HG03460 (cell line): ENCODE measurements at regions not wholly inside any gene's neighbourhood (a gene's known extent, or its start where the extent isn't known, plus 50 kb on each side); places are given as distances from the start of the nearest gene placed in this dataset.
"Not testable (repeated sequence)": the region's sequence is repeated elsewhere in the genome, so short reads cannot be mapped to it uniquely, and the experiment has no call there.

Source experiments
- ATAC-seq: cut with Tn5 transposase; IDR thresholded peaks from one replicate; pipeline ENCODE4 v1.9.1; 2021; ENCODE audit not compliant: unreplicated experiment

DNA sequence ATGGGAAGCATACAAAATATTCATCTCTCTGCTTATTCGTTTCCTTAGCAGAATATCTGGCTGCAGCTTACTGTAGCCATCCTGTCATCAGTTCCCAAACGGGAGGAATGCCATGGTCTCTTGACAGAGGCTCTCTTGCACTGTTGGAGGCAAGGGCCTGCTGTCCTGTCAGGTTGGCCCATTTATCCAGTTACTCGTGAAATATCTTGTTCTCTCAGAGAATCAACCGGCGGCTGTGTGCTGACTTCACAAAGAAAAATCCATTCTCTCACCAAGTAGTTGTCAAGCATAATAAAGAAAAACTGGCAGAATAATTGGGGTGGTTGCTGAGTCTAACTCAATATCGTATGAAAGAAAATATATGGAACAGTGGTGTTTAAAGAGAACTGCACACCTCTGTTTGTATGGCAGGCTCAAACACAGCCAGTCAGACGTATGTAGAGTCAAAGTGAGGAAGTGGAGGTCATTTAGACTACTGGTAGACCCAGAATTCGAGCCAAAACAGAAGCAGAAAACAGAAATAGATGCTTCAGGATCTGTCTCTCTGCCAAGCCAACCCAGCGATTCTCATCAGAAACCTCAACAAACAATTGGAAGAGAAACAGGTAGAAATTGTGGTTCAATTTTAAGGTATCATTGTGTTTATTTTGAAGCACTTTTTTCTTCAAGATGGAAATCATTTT, 349.2 kb upstream of the PRKCQ start:
- no peak for ATAC-seq

DNA sequence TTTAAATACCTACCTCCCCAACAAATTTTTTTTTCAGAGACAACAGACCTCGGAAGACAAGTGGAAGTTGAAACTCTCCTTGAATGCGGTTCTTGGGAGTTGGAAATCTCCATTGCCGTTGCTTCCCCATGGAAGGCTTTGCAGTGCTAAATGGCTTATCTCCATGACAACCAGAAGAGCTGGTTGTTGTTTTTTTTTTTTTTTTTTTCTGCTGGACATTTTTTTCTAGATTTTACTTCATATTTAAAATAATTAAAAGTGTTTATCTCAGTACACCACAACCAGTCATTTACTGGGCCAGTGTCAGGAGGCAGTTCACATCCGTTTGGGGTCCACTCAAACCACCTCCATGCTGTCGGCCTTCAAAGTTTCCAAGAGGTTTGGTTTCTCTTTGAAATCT, 348.5 kb upstream of the PRKCQ start:
- ATAC-seq: no peak

DNA sequence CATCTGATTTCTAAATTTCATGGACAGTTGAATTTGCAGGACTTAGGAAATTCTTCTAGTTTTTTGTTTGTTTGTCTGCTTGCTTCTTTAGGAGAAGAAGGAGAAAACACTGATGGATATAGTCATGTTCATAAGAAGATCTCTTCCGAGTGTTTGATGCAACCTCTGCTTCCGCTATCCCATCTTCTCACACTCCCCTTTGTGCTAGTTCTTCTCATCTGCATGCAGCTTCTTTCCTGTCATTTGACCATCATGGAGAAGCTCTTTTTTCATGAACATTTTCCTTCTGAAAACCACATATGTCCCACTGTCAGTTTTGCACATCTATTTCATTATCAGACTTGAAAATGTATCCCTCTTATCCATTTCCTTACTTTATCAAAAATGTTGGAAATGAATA, 346.9 kb upstream of the PRKCQ start:
- no peak for ATAC-seq

DNA sequence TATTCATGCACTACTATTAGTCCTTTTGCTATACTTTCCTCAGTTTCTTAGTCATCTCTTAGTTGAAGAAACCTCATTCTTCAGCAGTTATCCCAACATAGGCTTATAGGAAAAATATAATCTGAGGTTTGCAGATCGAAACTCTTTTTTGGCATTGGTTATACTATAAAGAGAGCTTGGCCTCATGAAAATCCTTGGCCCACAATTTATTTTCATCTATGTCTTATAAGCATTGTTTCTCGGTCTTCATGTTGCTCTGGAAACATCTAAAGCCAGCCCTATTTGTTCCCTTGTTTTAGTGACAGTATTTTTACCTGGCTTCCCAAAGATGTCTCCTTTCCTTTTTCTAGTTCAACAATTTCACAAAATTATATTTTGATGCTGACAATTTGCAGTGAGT, 345.1 kb upstream of the PRKCQ start:
- ATAC-seq: no peak

DNA sequence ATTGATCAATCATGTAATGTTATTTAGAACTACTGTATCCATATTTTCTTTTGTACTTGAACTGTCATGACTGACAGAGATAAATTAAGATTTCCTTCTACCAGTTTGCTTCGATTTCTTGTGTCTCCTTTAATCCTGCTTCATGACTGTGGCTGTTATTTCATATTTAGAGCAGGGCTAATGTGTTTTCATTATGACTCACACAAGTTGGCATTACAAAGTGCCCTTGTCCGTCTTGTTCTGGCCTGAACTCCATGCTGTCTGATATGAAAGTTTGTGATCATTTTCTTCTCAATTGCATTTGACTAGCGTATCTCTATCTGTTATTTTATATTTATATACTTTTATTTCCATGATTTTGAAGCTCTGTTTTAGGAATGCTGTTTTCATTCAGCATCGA, 344.1 kb upstream of the PRKCQ start:
- ATAC-seq: no peak

DNA sequence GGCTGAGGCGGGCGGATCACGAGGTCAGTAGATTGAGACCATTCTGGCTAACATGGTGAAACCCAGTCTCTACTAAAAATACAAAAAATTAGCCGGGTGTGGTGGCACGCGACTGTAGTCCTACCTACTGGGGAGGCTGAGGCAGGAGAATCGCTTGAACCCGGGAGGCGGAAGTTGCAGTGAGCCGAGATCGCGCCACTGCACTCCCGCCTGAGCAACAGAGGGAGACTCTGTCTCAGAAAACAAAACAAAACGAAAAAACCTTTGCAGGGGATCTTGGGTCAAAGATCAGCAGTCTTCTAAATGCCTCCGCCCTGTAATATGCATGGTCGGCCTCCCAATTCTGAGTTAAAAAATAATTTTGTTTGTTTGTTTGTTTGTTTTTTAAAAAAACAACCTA, 340.9 kb upstream of the PRKCQ start:
- not testable (repeated sequence) for ATAC-seq

DNA sequence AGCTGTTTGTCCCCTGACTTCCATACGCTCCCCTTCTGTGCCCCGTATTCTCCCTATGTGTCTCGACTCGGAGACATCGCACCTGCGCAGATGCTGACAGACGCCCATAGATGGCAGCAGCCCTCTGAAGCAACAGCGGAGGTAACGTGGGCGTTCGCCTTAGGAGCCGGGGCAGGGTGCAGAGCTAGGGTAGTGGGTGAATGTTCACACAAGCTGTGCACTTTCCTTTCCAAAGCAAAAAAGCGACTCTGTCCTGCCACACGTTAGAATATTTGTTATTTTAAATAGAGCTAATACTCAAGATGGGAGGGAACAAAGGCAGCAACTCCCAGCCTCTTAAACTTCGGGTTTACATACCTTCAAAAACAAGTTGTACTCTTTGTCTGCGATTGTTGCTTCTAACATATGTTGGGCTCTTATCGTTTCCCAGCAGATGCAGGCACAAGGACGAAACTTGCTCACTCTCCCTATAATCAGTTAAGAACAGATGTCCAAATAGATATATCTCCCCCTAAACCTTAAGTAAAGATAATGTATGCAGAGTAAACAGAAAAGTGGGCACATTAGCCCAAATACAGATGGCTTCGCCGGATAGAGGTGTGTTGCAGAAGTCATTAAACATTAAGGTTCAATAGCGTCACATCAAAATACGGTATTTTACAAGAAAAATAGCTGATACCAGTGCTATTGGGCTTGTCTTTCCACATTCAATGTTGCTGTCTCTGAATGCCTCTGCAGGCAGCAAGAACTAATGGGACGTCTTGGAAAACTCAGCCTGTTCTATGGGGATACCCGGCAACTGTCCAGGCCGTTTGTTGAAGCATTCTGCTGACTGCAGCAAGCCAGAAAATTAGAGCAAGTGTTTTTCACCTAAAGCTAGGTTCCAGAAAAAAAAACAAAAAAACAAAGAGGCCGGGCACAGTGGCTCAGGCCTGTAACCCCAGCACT, 340.3 kb upstream of the PRKCQ start:
- peak; percentile 94 for ATAC-seq

DNA sequence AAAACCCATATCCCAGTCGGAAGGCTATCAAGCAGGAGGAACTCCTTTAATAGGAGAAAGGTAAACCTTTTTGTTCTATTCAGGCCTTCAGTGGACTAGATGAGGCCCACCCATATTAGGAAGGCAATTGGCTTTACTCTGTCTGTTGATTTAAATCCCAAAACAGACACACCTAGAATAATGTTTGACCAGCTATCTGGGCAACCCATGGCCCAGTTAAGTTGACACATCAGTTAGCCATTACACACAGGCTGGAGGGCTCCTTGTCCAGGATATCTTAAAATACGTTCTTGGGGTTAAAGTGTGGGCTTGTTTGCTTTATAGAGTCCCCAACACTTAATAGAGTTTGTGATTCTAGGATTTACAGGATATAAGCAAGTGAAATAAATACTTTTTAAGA, 339.0 kb upstream of the PRKCQ start:
- ATAC-seq: no peak

DNA sequence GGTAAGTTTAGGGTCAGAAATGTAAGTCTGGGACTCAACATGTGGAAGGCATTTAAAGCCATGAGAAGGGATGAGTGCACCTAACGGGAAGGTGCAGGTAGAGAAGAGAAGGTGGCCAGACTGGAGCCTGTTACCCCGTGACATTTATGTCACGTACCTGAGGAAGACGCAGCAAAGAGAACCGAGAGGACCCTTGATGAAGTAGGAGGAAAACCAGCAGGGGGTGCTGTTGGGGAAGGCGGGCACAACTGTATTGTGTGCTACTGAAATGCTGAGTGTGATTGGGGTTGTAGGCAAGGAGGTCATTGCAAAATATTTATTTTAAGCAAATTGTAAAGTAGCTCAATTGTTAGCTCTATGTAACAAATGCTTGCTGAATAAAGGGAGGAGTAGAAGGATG, 338.2 kb upstream of the PRKCQ start:
- ATAC-seq: no peak

DNA sequence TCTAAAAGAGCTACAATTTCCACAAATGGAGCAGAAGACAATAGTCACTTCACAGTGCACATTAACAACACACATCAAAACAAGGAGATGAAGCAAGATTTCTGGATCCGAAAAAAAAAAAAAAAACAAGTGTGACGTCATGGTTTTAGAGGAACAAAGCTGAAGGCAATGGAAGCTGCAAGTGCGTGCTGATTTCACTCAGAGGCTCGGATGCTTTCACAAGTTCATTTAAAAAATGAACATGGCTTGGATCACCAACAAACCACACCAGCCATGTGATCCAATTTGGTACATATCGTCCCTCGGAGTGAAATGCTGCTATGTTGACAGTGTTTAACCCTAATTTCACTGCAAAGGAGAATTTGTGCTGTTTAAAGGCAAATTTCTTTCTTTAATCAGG, 337.0 kb upstream of the PRKCQ start:
- ATAC-seq: no peak

DNA sequence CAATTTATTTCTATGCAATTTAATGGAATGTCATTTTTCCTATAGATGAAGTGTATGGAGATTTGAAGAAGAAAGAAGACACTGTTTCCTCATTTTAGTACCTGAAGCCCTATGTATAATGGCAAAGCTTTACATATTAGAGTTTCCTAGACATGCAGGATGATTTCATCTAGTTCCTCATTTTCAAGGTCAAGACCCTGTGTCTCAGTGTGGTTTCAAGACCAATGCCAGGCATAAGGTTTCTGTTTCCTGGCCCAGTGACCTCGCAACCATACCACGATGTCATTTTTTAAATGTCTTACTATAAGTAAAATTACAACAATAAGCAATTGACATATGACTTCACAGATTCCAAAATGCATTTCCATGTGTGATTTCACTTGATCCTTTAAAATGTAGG, 336.5 kb upstream of the PRKCQ start:
- no peak for ATAC-seq

DNA sequence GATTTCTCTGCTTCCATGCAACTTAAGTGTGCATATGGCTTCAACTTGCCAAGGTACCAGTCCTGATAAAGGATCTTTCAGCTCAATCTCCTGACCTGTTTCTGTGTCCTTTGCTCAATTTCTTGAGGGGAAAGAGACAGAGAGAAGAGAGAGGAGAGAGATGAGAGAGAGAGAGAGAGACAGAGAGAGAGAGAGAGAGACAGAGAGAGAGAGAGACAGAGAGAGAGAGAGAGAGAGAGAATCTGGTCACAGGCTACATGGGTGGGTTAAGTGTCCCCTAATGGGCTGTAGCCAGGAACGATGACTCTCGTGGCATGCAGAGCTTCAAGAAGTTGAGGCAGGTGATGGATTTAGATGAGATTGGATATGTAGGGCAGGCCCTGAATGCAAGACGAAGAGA, 335.2 kb upstream of the PRKCQ start:
- ATAC-seq: no peak

DNA sequence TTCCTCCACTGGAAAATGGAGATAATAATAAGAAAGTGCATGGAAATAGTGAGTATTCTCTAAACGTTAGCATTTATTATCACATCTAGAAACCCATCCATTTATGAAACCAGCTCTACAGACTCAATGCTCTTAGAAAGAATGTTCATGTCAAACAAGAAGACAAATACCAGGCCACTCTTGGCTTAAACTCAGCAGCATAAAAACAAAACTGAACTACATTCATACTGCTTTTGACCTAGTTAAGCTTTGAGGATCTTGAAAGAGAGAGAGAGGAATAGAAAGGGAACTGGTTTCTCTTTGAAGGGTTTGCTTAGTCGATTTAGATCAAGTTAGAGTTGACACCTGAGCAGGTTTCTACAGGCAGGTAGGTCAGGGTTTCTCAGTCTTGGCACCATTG, 332.9 kb upstream of the PRKCQ start:
- ATAC-seq: no peak

DNA sequence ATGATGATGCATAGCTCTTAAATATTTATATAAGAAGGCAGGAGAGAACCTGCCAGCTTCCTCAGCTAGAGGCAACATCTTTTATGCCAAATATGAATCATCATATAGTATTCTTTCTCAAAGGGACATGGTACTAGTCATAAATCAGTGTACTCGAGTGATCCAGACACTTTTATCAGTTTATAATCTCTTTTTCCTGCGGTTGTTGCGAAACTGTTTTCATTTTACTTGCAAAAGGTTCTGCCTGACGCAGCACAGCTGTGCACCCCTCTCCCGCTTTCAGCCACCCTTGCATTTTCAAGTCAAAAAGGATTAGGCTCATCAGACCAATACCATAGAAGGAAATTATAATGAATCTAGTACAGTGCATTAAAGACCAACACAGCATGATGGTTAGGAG, 332.3 kb upstream of the PRKCQ start:
- no peak for ATAC-seq

DNA sequence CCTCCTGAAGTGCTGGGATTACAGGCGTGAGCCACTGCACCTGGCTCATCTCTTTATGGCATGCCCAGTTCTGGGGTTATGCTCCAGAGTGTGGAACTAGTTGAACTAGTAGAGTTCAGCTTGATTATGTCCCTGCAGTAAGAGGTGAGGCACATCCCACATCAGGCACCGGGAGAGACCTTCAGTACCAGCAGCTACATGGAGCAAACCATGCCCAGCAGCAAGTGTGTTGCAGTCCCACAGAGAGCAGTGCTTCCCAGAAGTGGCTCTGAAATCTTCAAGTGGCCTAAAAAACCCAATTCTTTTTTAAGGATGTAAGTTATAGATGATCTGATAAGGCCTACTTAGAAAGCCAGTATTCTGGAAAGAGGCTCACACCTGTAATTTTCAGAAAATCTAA, 331.9 kb upstream of the PRKCQ start:
- no peak for ATAC-seq

DNA sequence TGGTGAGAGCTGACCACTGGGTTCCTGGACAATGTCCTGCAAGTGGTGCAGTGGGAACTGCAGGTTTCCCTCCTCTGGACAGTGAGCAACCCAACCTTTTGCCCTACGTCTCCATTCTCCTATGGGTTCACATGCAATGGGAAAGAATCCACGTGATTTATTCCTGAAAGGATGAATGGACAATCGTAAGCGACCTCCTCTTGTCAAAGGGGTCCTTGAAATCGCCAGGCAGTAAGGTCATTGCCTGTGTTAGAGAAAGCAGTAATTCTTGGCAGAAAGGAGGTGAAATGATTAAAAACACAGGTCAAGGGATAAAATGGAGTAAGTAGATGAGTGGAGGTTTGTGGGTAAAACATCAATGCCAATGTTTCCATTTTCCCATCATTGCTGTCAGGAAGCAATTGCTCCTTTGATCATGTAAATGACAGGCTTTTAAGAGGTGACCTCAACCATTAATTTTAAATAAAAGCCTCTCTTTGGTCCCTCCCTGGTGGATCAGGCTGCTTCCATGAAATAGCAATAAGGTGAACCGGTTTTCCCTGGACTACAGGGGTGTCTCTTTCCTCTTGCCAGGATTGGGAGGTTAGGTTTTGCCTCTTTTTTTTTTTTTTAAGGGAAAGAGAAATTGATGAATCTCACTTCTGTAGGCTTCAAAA, 330.0 kb upstream of the PRKCQ start:
- no peak for ATAC-seq

DNA sequence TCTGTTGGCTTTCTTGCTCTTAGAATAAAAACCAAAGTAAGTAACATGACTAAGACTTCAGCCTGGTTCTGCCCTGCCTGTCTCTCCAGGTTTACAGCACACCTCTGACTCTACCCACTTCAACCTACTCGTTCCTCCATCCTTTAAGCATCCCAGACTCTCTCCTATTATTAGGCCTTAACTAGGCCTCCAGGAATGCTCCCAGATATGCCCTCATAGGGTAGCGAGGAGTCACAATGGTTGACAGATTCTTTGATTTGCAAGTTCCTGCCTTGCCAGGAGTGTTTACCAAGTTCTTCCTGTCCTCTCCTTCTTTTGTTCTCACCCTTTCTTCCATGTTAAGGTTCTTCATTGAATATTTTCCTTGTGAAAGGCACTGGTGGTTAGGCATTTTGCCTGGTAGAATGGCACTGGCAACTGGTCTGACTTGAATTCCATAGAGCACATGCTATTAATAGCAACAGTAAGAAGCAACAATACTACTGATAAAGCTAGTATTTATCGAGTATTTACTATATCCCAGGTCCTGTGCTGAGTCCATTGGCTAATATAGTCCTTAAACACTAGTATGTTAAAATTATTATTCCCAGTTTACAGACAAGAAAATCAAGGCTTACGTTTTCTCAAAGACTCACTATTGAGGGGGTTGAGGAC, 327.9 kb upstream of the PRKCQ start:
- ATAC-seq: no peak

DNA sequence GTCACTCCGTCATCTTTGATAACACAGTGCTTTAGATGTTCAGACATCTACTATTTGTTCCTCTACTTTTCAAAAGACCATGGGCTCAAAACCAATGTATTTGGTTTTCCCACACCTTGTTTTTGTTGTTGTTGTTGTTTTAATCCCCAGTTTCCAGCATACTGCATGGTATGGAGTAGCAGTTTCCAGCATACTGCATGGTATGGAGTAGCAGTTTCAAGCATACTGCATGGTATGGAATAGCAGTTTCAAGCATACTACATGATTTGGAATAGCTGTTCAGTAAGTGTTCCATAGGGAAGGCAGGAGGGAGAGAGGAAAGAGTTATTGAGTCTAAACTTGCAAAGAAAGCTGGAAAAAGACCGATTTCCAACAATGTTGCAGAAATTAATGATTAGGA, 314.3 kb upstream of the PRKCQ start:
- no peak for ATAC-seq

DNA sequence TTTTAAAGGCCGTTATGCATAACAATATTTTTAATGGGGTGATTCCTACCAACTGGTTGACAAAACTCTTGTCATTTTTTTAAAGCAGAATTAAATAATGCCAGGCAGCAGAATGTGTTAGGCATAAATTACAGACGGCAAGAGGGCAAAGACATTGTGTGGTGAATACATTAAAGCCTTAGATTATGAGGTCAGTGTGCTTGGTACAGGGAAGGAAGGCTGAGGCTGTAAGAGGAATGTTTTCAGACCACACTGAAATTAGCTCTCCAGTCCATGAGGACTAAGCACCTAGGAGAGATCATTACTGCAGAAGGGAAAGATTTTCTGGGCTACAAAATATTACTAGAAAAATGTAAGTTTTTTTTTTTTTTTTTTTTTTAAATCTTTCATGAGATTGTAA, 312.8 kb upstream of the PRKCQ start:
- ATAC-seq: no peak

DNA sequence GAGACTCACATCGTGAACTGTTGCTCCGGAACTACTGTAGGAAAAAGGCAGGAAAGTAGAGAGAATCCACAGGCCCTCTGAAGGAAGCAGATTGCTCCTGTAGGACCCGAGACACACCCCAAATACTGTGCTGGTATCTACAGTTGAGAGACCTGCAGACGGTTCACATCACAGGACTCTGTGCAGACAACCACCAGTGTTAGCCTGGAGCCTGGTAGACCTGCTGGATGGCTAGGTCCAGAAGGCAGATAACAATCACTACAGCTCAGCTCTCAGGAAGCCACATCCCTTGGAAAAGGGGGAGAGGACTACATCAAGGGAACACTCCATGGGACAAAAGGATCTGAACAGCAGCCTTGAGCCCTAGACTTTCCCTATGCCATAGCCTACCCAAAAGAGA, 311.8 kb upstream of the PRKCQ start:
- ATAC-seq: no peak

DNA sequence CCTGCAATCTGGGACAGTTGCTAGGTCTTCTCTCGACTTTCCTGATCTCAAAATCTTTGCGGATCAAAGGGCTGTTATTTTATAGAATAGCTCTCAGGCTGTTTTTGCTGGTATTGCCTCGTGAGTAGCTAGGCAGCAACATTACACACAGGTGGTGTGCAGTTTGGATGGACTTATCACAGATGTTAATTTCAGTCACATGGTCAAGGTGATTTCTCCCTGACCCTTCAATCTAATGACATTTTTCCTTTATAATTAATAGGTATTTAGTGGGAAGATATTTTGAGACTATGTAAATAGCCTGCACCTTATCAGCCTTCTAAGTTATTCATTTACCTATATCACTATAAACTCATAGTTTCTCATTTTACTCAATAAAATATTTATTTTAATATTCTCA, 309.6 kb upstream of the PRKCQ start:
- no peak for ATAC-seq

DNA sequence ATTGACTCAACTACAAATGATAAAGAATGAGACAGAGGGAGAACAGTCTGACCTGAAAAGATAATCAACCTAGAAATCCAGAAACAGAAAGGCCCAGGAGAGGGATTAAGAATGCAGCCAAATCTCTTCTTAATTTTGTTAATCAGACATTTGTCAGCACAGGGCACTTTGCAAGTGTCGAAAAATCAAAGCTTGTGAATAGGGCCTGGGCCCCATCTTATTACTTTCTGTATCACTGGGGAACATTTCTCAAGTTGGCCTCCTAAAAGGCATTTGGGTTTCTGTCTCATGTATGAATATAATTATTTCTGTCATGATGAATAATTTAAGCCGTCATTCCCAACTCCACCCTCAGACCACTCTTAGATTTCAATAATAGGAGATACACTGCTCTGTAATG, 308.4 kb upstream of the PRKCQ start:
- no peak for ATAC-seq
